ENCODE measurements at regions not wholly inside any gene's neighbourhood (a gene's known extent, or its start where the extent isn't known, plus 50 kb on each side); places are given as distances from the start of the nearest gene placed in this dataset.

DNA sequence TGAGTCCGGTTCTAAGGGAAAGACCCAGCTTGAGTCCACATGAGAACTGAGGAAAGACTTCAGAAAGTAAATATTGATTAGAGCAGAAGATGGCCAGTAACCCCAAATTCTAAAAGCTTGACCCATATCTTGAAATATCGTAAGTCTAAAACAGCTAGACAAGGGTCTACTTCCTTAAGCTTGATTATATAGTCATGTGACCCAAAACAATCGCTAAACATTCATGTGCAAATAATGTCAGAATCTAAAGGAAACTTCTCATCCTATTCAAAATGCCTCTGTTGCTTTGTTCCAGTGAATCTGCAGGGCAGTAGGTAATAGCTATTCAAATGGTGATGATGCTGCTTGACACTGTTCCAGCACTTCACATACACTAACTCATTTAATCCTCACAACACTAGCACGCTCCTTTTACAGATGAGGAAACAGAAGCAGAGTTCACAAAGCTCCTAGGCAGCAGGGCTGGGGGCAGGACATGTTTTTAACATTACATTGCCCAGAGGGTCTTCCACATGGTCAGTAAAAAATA is 52.6 kb downstream of the TCF20 start:
- peaks cover 22% of the 10 kb centered on the region for H3K4me1 Mint-ChIP-seq (ENCODE audit: low read depth)
- H3K27me3 Mint-ChIP-seq (ENCODE audit: low read depth) = no peaks in the 10 kb centered on the region
- peaks cover 6% of the 10 kb centered on the region for H3K36me3 Mint-ChIP-seq (ENCODE audit: low read depth)
- TF ChIP-seq, protein P1, sequence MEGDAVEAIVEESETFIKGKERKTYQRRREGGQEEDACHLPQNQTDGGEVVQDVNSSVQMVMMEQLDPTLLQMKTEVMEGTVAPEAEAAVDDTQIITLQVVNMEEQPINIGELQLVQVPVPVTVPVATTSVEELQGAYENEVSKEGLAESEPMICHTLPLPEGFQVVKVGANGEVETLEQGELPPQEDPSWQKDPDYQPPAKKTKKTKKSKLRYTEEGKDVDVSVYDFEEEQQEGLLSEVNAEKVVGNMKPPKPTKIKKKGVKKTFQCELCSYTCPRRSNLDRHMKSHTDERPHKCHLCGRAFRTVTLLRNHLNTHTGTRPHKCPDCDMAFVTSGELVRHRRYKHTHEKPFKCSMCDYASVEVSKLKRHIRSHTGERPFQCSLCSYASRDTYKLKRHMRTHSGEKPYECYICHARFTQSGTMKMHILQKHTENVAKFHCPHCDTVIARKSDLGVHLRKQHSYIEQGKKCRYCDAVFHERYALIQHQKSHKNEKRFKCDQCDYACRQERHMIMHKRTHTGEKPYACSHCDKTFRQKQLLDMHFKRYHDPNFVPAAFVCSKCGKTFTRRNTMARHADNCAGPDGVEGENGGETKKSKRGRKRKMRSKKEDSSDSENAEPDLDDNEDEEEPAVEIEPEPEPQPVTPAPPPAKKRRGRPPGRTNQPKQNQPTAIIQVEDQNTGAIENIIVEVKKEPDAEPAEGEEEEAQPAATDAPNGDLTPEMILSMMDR (IDR thresholded peaks at IDR 0.05) = no peak
- DNase-seq (ENCODE audit: low spot score) = no peak
- no peak overlapping the region for H3K4me3 Mint-ChIP-seq (ENCODE audit: unreplicated experiment)
- H3K27ac Mint-ChIP-seq (ENCODE audit: unreplicated experiment) = no peak overlapping the region
- no peaks in the 10 kb centered on the region for H3K9me3 Mint-ChIP-seq (ENCODE audit: low read depth)

DNA sequence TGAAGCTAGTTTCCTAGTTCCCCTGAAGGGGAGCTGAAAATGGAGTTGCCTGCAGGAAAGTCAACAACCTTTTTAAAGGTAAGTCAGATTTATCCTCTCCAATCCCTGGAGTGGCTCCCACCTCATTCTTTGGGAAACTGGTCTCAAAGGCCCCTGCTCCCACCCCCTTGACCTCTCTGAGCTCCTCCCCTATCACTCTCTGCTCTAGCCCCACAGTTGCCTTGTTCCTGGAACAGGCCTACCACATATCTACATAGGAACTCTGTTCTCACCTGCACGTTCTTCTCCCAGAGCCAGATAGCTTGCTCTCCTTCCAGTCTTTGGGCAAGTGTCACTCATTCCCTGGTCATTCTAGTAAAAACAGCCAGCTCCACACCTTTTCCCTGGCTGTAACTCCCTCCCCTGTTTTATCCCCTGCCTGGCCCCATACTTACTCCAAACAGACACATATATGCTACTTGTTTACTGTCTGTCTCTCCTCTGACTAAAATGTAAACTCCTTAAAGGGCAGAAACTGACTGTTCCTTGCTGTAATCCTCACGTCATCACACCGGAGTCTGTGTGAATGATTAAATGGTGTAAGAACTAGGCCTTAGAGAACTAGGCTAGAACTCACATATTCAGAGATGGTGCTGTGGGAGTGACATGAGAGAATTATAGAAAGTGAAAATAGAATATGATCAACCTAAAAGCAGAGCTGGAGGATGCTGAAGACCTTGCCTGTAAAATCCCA is 53.3 kb downstream of the TCF20 start:
- no peak for DNase-seq (ENCODE audit: low spot score)
- Mint-ChIP-seq H3K27ac (ENCODE audit: unreplicated experiment) (no peak overlapping the region), H3K27me3 (ENCODE audit: low read depth) (no peaks in the 10 kb centered on the region), H3K9me3 (ENCODE audit: low read depth) (no peaks in the 10 kb centered on the region), H3K36me3 (ENCODE audit: low read depth) (peaks cover 6% of the 10 kb centered on the region), H3K4me3 (ENCODE audit: unreplicated experiment) (no peak overlapping the region), H3K4me1 (ENCODE audit: low read depth) (peaks cover 22% of the 10 kb centered on the region)
- TF ChIP-seq, protein P1 (IDR thresholded peaks at IDR 0.05) = no peak

DNA sequence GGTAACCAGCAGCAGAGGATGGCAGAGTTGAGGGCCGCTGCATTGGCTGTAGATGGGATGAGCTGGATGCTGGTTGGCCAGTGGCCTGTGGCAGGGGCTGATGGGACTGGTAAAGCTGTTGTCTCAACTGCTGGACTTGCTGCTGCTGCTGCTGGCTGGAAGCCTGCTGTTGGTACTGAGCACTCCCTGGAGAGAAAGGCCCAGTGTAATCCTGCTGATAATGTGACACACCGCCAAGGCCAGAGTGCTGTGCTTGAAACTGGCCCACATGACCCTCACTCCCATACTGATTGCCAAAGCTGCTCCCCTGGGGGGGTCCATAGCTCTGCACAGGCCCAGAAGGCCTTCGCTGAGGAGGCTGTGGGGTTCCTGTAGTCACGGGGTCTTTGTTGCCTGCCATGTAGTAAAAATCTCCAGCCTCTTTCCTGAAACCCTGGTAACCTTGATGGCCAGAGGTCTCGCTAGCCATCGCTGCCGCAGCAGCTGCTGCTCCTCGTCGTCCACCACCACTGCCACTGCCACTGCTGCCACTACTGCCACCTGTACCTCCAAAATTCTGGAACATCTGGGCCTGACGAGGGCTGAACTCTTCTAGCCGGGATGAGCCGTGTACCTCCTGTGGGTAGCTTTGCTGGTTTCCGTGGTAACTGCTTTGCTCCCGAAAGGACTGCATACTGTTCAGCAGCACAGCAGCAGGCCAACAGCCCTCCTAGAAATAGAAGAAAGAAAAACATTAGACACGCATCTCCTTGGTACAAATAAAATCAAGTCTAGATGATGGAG is 55.6 kb downstream of the TCF20 start:
- peak overlapping the region; percentile 52 for H3K27ac Mint-ChIP-seq (ENCODE audit: unreplicated experiment)
- TF ChIP-seq, protein P1 (IDR thresholded peaks at IDR 0.05) = no peak
- H3K36me3 Mint-ChIP-seq (ENCODE audit: low read depth) = peaks cover 14% of the 10 kb centered on the region
- no peaks in the 10 kb centered on the region for H3K9me3 Mint-ChIP-seq (ENCODE audit: low read depth)
- H3K4me1 Mint-ChIP-seq (ENCODE audit: low read depth) = peaks cover 22% of the 10 kb centered on the region
- no peak overlapping the region for H3K4me3 Mint-ChIP-seq (ENCODE audit: unreplicated experiment)
- DNase-seq (ENCODE audit: low spot score) = no peak
- H3K27me3 Mint-ChIP-seq (ENCODE audit: low read depth) = no peaks in the 10 kb centered on the region

DNA sequence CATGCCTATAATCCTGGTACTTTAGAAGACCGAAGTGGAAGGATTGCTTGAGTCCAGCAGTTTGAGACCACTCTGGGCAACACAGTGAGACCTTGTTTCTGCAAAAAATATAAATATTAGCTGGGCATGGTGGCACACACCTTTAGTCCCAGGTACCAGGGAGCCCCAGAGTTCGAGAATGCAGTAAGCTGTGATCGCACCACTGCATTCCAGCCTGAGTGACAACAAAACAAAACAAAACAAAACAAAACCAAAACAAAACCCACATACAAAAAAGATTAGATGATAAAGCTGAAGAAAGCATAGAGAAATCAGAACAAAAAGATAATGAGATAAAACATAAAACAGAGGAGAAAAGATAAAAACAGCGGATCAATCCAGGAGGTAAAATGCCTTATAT is 62.1 kb downstream of the TCF20 start:
- Mint-ChIP-seq H3K4me1 (ENCODE audit: low read depth) (peaks cover 14% of the 10 kb centered on the region), H3K27ac (ENCODE audit: unreplicated experiment) (no peak overlapping the region), H3K27me3 (ENCODE audit: low read depth) (no peaks in the 10 kb centered on the region), H3K9me3 (ENCODE audit: low read depth) (no peaks in the 10 kb centered on the region), H3K36me3 (ENCODE audit: low read depth) (peaks cover 10% of the 10 kb centered on the region), H3K4me3 (ENCODE audit: unreplicated experiment) (no peak overlapping the region)
- TF ChIP-seq, protein P1 (IDR thresholded peaks at IDR 0.05) = no peak
- DNase-seq (ENCODE audit: low spot score) = no peak

DNA sequence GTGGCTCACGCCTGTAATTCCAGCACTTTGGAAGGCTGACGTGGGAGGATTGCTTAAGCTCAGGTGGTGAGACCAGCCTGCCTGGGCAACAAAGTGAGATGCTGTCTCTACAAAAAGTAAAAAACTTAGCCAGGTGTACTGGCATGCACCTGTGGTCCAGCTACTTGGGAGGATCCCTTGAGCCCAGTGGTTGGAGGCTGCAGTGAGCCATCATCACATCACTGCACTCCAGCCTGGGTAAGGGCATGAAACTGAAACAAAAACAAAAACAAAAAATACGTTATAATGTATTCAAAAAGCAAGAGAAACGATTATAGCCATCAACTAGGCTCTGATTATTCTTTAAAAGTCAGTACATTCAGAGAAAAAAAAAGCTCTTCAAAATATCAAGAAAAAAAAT is 62.5 kb downstream of the TCF20 start:
- H3K27me3 Mint-ChIP-seq (ENCODE audit: low read depth) = no peaks in the 10 kb centered on the region
- TF ChIP-seq, protein P1 (IDR thresholded peaks at IDR 0.05) = no peak
- DNase-seq (ENCODE audit: low spot score) = no peak
- no peaks in the 10 kb centered on the region for H3K9me3 Mint-ChIP-seq (ENCODE audit: low read depth)
- H3K4me3 Mint-ChIP-seq (ENCODE audit: unreplicated experiment) = no peak overlapping the region
- H3K27ac Mint-ChIP-seq (ENCODE audit: unreplicated experiment) = no peak overlapping the region
- peaks cover 15% of the 10 kb centered on the region for H3K4me1 Mint-ChIP-seq (ENCODE audit: low read depth)
- peaks cover 10% of the 10 kb centered on the region for H3K36me3 Mint-ChIP-seq (ENCODE audit: low read depth)
